OCI-LY7 (cell line): ENCODE measurements at regions not wholly inside any gene's neighbourhood (a gene's known extent, or its start where the extent isn't known, plus 50 kb on each side); places are given as distances from the start of the nearest gene placed in this dataset.

Source experiments
- BruUV-seq: library from RNA; stranded (reverse); fragments of 400-500 nt; replicated peaks from 2 replicates; lab custom pipeline; 2021; lab: Mats Ljungman, UMichigan
- CTCF ChIA-PET: fragments of 300-600 bp; sonication (Branson Sonifier 250); formaldehyde crosslinking; loops from one replicate; lab custom pipeline; 2022; ENCODE audit warnings: antibody characterized with exemption; ENCODE audit not compliant: unreplicated experiment; lab: Charles Lee
- POLR2A ChIA-PET: fragments of 300-600 bp; sonication (Branson Sonifier 250); formaldehyde crosslinking; loops from one replicate; lab custom pipeline; 2022; ENCODE audit warnings: antibody characterized with exemption; lab: Charles Lee
- DNase-seq: peaks from one replicate; pipeline ENCODE4 v3.0.0-alpha.2; 2015; ENCODE audit warnings: low spot score
- H2AFZ ChIP-seq: fragments of 200-600 bp; sonication (generic), shearing (Covaris generic); 2 replicates; pipeline ENCODE4 v1.6.1; 2014; ENCODE audit warnings: mild to moderate bottlenecking, antibody characterized with exemption, low read length, moderate library complexity
- H3K27ac ChIP-seq: fragments of 200-600 bp; sonication (generic); 2 replicates; pipeline ENCODE4 v1.5.1; 2014; ENCODE audit warnings: mixed run types, low read depth, mild to moderate bottlenecking, moderate library complexity, low read length, inconsistent platforms; ENCODE audit not compliant: poor library complexity, severe bottlenecking
- H3K36me3 ChIP-seq: fragments of 200-600 bp; sonication (generic); 2 replicates; pipeline ENCODE4 v1.6.1; 2014; ENCODE audit warnings: mild to moderate bottlenecking, antibody characterized with exemption, low read length, moderate library complexity, mixed read lengths; ENCODE audit not compliant: insufficient read depth
- H3K4me1 ChIP-seq: fragments of 200-600 bp; sonication (generic); 2 replicates; pipeline ENCODE4 v1.5.1; 2014; ENCODE audit warnings: mild to moderate bottlenecking, low read length; ENCODE audit not compliant: insufficient read depth, poor library complexity, severe bottlenecking
- H3K4me2 ChIP-seq: fragments of 200-600 bp; sonication (generic); 2 replicates; pipeline ENCODE4 v1.6.1; 2014; ENCODE audit warnings: mild to moderate bottlenecking, low read length
- H3K4me3 ChIP-seq: fragments of 200-600 bp; sonication (generic); 2 replicates; pipeline ENCODE4 v1.5.1; 2014; ENCODE audit warnings: mild to moderate bottlenecking, low read depth, low read length; ENCODE audit not compliant: poor library complexity, severe bottlenecking
- H3K79me2 ChIP-seq: fragments of 200-600 bp; sonication (generic); 2 replicates; pipeline ENCODE4 v1.6.1; 2016; ENCODE audit warnings: low read depth, mild to moderate bottlenecking, low read length, moderate library complexity, mixed read lengths; ENCODE audit not compliant: insufficient read depth
- H3K9me2 ChIP-seq: fragments of 200-600 bp; sonication (generic); 2 replicates; pipeline ENCODE4 v1.6.1; 2016; ENCODE audit warnings: mild to moderate bottlenecking, low read length, mixed read lengths; ENCODE audit not compliant: insufficient read depth
- H3K9me3 ChIP-seq: fragments of 200-600 bp; sonication (generic); 2 replicates; pipeline ENCODE4 v1.6.1; 2014; ENCODE audit warnings: mild to moderate bottlenecking, mixed run types, low read length, mixed read lengths
- H4K20me1 ChIP-seq: fragments of 200-600 bp; sonication (generic); 2 replicates; pipeline ENCODE4 v1.6.1; 2014; ENCODE audit warnings: mild to moderate bottlenecking, antibody characterized with exemption, low read length, moderate library complexity, mixed read lengths; ENCODE audit not compliant: insufficient read depth
- CTCF ChIP-seq: fragments of 200-600 bp; sonication (generic); conservative IDR thresholded peaks from 2 replicates; pipeline ENCODE4 v1.5.1; 2014; ENCODE audit warnings: mild to moderate bottlenecking, antibody characterized with exemption, low read length, moderate library complexity, mixed read lengths
- EZH2phosphoT487 ChIP-seq: fragments of 200-600 bp; sonication (generic); IDR thresholded peaks from 2 replicates; pipeline ENCODE4 v1.6.1; 2018; ENCODE audit warnings: low read depth, borderline replicate concordance, mild to moderate bottlenecking, mixed run types, antibody characterized with exemption, low read length, moderate library complexity, mixed read lengths
- intact Hi-C: fragments of 100-400 bp; cut with micrococcal nuclease; formaldehyde crosslinking; loops from one replicate; pipeline ENCODE4 v1.10.0; 2022; ENCODE audit not compliant: unreplicated experiment

GRCh38 chrX:39307488-39307887 lies 506.2 kb downstream of the MID1IP1 start:
- Histone ChIP-seq H4K20me1 (no peaks in the 10 kb centered on the region), H2AFZ (no peak overlapping the region), H3K4me3 (no peak overlapping the region), H3K9me2 (no peaks in the 10 kb centered on the region), H3K79me2 (no peaks in the 10 kb centered on the region), H3K9me3 (no peaks in the 10 kb centered on the region), H3K36me3 (no peaks in the 10 kb centered on the region), H3K4me2 (no peak overlapping the region), H3K4me1 (no peaks in the 10 kb centered on the region), H3K27ac (no peak overlapping the region)
- POLR2A ChIA-PET = interaction anchor here (0.7 kb wide), 1 partner anchor 338 kb away, joined by 3 read pairs; no protein-coding TSS in a partner anchor
- CTCF ChIA-PET = no interaction called here
- no peak for TF ChIP-seq CTCF
- TF ChIP-seq EZH2phosphoT487 = no peak
- intact Hi-C loops = no loop called here
- BruUV-seq = no TSS peak
- DNase-seq = no peak

GRCh38 chrX:39308126-39308525 lies 506.9 kb downstream of the MID1IP1 start:
- TF ChIP-seq EZH2phosphoT487 (no peak), CTCF (no peak)
- no peak for DNase-seq
- Histone ChIP-seq H3K4me3 (no peak overlapping the region), H4K20me1 (no peaks in the 10 kb centered on the region), H3K9me3 (no peaks in the 10 kb centered on the region), H3K4me1 (no peaks in the 10 kb centered on the region), H2AFZ (no peak overlapping the region), H3K79me2 (no peaks in the 10 kb centered on the region), H3K27ac (no peak overlapping the region), H3K9me2 (no peaks in the 10 kb centered on the region), H3K36me3 (no peaks in the 10 kb centered on the region), H3K4me2 (no peak overlapping the region)
- ChIA-PET POLR2A (interaction anchor here (0.7 kb wide), 1 partner anchor 338 kb away, joined by 3 read pairs; no protein-coding TSS in a partner anchor), CTCF (no interaction called here)
- BruUV-seq = no TSS peak
- intact Hi-C loops = no loop called here

- H3K4me3 ChIP-seq = no peak overlapping the region
- ChIA-PET POLR2A (interaction anchor here (0.5 kb wide), 1 partner anchor 1125 kb away, joined by 3 read pairs; no protein-coding TSS in a partner anchor), CTCF (no interaction called here)
- no peak overlapping the region for H3K4me2 ChIP-seq
- intact Hi-C loops = no loop called here
- no peaks in the 10 kb centered on the region for H3K36me3 ChIP-seq
- H3K4me1 ChIP-seq = no peaks in the 10 kb centered on the region
- H2AFZ ChIP-seq = no peak overlapping the region
- H3K79me2 ChIP-seq = no peaks in the 10 kb centered on the region
- H3K9me3 ChIP-seq = no peaks in the 10 kb centered on the region
- H3K27ac ChIP-seq = no peak overlapping the region
- H3K9me2 ChIP-seq = no peaks in the 10 kb centered on the region
- DNase-seq = no peak
- no peaks in the 10 kb centered on the region for H4K20me1 ChIP-seq
- TF ChIP-seq CTCF = no peak
- no peak for TF ChIP-seq EZH2phosphoT487
- BruUV-seq = no TSS peak
These were observed 507.9 kb downstream of the MID1IP1 start for GRCh38 chrX:39309018-39309635.
